Activated CD4-positive, alpha-beta T cell treated with anti-CD3 and anti-CD28 coated beads, Interleukin-2, amount 50 U/mL, for 4 hours (primary cell): ENCODE measurements at regions not wholly inside any gene's neighbourhood (a gene's known extent, or its start where the extent isn't known, plus 50 kb on each side); places are given as distances from the start of the nearest gene placed in this dataset.

Experiments used
- DNase-seq, 2 experiments: peaks; one replicate each; pipeline ENCODE4 v3.0.0-alpha.2; 2020

- no peak for DNase-seq
These were observed 552.2 kb upstream of the AMELY start for GRCh38 chrY:7463711-7464110.

DNA sequence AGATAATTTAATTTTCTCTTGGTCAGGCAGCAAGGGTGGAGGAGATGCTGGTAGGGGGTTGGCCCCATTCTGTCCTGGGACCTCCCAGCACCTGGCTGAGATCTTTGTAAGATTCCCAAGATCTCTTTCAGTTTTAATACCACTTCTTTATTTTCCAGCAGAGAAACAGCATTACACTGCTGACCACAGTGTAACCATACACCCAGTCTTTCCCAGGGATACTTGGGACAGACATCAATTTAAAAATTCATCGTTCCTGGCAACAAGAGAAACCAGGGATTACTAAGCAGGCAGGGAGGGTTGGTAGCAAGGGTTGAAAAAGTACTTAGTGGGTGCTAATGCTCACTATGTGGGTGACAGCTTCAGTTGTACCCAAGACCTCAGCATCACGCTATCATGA is 551.6 kb upstream of the AMELY start:
- no peak for DNase-seq

DNA sequence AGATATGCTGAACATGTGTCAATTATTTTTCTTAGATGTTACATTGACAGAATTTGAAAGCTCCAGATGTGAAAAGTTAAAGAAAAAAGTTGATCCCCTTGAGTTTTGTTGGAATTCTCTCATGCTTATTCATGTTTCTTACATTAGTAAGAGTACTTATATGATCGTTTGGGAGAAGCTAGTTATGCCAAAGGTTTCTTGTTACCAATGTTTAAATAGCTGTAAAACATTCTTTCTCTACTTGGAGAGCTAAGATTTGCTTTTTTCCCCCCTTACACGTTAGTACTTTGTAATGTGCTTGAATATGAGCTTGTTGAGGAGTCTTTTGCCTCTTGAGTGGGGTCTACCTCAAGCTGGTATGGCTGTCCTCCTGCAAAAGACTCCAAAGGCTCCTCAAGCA is 551.1 kb upstream of the AMELY start:
- no peak for DNase-seq

GRCh38 chrY:7461873-7462525 is 550.4 kb upstream of the AMELY start:
- no peak for DNase-seq

DNA sequence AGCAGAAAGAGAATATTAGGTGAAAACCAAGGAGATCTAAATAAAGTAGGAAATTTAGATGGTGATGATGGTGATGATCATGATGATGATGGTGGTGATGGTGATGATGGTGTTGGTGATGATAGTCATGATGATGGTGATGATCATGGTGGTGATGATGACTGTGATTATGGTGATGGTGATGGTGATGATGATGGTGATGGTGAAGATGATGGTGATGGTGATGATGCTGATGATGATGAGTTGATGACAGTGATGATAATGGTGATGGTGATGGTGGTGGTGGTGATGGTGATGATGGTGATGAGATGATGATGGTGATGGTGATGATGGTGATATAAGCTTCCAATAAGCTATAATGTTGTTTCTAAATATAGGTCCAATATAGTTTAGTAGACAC is 548.2 kb upstream of the AMELY start:
- no peak for DNase-seq

DNA sequence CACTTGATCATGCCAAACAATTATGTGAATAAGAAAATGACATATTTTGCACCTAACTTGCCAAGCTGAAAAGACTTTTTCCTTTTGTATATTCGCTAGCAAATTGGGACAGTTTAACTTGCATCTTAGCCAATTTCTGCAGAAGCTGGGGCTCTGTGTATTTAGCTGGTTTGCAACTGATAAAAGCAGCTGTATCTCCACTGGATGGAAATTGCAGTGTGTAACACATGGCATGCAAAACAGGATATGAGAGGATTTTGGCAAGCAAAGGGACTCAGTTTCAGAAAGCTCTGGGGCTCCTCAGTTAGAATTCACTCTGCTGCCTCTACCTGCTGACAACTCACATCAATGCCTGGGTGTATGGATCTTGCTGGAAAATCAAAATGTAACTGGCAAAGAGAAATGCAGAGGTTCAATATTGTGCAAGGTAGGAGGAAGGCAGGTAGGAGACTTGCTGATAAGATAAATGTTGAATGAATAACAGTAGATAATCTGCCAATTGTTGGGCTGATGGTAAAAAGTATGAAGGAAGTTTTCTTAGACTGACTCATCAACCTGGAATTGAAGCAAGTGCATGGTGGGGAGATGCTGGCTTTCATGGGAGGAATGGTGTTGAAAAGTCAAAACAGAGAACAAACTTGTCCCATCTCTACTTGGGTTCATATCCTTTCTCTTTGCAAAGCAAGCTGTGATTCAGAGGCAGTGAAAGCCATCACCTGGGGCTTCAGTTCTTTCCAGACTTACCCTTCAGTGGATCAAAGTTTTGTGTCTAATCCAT is 546.9 kb upstream of the AMELY start:
- no peak for DNase-seq

DNA sequence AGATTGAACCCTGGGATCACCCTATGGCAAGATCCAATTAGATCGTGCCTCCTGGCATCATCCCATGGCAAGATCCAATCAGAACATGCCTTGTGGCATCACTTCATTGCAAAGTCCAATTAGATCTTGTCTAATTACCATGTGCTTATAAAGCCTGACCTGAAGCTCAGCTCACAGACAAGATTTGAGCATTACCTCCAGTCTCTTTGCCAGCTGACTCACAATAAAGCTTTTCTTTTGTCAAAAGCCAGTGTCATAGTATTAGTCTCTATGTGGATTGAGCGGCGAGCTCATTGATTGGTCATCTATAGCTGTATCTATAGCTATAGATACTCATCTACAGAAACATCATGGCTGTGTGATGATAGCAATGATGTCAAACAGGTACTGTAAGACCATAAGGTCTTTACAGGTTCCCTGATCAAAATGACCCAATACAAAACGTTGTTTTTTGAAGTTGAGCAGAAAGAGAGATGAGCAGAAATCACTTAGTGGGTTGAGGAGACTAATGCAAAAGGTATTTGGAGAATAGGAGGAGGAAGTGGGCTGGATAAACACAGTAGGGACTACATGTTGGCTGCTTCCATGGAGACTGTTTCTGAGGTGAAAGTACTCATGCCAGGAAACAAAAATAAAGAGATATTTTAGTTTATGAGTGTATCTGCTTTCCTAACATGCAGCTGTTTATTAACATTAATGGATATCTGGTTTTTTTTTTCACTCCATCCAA is 545.9 kb upstream of the AMELY start:
- DNase-seq, result no peak

DNA sequence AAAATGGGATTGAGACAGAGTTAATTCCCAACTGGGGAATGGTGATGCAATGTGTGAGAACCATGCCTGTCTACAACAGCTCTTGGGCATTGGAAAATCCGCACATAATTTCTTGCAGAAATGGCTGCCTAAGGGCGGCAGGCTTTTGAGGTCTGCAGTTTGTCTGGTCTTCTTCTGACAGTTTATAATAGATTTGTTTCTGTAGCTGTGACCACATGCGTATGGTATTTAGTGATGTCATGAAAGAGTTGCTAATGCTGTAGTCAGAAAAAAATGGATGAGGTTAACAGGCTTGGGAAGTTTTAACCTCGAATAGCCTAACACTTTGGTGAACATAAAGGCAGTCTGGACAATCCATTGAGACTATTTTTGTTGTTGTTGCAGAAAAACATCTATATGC is 544.1 kb upstream of the AMELY start:
- no peak for DNase-seq

- no peak for DNase-seq
These were observed 541.8 kb upstream of the AMELY start for GRCh38 chrY:7453336-7453735.

DNA sequence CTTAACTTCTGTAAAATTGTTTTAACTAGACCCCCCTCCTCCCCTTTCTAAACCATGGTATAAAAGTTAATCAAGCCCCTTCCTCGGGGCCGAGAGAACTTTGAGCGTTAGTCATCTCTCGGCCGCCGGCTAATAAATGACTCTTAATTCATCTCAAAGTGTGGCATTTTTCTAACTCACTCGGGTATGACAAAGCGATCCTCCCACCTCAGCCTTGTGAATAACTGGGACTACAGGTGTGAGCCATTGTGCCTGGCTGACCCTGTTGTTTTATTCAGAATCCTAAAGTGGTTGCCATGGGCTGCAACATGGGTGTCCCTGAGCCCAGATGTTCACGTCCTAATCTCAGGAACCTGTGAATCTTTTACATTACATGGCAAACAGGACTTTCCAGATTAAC is 540.7 kb upstream of the AMELY start:
- DNase-seq, result no peak

GRCh38 chrY:7449860-7450259 is 538.3 kb upstream of the AMELY start:
- DNase-seq, result no peak

GRCh38 chrY:7448687-7449086 is 537.1 kb upstream of the AMELY start:
- DNase-seq, result no peak

DNA sequence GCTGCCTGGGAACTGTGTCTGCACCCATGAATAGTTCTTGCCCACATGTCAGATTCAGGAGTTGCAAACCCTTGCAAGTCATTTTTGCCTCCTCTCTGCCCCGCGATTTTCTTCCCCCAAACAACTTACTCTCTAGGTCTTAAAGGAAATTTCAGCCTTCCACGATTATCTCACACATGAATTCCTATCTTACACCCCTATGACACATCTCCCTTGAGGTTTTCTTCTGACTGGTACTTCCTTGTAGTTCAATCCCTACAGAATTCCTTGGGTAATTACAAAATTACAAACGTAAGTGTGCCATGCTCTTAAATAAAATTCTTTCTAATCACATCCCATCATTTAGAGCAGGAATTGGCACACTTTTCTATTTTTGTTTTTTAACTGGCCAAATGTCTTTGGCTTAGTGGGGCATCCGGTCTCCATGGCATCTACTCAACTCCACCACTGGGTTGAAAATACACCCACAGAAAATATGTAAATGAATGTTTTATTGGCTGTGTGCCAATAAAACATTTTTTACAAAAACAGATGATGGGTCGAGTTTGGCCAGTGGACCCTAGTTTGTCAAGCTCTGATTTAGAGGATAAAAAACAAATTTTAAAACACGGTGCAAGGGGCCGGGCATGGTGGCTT is 536.4 kb upstream of the AMELY start:
- DNase-seq, result no peak

DNA sequence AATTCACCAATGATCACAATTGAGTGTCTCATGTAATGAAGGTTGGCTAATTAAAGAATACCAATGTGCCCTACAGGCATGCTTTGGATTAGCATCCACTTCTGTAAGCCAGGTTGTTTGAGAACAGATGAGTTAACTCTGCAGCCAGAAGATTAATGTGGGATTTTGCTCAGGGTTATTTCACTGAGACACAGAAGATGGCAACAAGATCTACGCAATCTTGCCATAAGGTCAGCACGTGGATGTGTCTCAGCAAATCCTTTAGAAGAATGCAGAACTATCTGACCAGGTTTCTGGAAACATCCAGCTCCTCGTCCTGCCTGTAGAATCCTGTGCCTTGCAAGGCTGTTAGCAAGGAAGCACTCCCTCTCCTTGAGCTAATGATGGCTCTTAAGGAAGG is 532.6 kb upstream of the AMELY start:
- DNase-seq, result no peak

DNA sequence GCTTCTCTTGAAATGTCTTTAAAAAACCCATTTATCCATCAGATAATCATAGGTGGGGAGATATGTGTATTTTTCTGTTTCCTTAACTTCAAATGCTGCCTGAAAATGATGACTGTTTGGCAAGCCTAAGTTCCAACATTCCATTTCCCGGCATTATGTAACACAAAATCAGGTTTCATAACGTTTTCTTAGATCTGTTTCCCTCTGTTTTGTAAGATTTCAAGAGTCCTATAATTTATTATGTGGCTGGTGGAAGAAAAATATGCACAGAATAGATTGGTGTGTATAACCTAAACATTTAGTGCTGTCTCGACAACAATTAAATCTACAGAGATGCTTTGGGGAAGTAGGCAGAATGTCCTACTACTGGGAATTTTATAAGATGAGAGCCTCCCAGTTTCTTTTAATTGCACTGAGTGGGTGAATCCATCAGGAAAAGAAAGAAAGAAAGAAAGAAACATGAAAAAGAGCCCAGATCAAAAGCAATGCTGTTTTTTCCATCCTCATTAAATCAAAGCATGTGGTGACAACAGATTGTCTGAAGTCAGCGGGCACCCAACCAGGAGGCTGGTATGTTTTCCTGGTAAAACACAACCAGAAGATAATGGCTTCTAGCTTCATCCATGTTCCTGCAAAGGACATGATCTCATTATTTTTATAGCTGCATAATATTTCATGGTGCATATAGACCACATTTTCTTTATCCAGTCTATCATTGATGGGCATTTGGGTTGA is 529.4 kb upstream of the AMELY start:
- DNase-seq, result no peak

GRCh38 chrY:7437086-7437485 is 525.5 kb upstream of the AMELY start:
- no peak for DNase-seq

DNA sequence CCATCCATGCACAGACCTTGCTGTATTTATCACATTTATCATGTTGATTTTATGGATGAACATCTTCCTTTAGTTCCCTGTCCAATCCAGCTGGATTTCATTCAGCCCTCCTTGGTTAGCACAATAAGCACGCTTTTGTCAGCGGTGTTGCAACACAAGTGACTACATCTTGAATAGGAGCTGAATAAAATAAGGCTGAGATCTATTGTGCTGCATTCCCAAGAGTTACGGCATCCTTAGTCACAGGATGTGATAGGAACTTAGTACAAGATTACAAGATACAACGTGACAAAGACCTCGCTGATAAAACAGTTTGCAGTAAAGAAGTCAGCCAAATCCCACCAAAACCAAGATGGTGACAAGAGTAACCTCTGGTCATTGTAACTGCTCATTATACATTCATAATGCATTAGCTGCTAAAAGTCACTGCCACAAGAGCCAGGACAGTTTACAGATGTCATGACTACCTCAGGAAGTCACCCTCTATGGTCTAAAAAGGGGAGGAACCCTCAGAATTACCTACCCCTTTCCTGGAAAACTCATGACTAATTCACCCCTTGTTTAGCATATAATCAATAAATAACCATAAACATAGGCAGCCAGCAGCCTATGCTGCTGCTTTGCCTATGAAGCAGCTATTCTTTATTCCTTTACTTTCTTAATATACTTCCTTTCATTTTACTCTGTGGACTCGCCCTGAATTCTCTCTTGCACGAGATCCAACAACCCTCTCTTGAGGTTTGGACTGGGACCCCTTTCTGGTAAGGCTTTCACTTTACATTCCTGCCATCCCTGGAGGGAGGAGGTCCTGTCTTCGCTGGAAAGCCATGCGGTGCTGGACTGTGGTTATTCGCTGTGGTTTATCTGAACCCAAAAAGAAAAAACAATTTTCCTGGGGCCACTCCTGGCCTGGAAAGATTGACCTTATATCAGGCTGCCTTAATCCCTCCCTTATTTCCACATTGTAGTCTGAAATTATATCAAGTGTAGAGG is 522.6 kb upstream of the AMELY start:
- no peak for DNase-seq

DNA sequence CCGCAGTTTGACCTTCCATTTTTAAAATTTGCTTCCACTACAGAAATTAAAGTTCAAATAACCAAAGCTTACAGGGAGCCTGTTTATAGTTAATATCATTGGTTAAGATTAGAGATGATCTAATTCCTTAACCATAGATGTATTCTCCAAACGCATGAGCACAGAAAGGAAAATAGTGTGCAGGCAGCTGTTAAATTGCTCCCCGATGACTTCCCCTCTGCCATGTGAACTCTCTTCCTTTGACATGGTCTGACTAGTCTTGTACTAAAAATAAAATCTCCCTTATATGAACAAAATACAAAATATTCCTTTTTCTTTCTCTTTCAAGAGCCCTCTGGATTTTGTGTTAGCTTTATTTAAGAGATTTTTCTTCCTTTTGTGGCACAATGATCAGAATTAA is 507.6 kb upstream of the AMELY start:
- no peak for DNase-seq

DNA sequence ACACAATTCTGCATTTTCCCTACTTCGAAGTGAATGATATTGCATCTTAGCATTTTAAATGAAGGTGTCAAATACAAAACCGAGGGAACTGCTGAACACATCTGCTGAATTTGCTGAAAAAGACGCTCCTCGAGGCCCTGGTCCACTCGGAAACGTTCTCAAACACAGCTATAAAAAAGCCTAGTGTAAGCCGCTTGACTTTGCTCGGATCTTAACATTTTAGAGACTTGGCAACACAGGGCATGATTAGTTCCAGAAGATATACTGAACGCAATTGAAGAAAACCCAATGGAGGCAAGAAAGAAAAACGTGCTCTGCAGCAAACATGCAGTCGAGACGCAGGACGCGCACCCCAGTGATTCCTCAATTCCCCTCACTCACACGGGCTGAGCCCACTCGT is 506.4 kb upstream of the AMELY start:
- no peak for DNase-seq

DNA sequence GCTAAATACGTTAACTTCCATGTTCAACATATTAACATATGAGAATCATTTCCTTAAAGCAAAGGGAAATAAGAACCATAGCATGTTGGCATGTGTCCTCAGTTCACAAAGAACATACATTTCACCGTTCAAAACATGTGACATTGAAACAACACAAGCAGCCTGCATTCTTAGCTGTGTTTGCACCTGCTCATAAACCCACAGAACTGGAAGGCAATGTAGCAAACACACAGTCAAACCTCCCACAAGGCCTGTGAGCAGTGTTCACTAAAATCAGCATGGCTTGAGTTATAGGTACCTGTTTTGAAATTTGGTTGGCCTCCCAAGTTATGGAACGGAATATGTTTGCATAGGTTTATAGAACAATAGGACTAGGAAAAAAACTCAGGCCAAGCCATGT is 504.9 kb upstream of the AMELY start:
- DNase-seq, result no peak

- no peak for DNase-seq
These were observed 503.6 kb upstream of the AMELY start for GRCh38 chrY:7415157-7415633.

DNA sequence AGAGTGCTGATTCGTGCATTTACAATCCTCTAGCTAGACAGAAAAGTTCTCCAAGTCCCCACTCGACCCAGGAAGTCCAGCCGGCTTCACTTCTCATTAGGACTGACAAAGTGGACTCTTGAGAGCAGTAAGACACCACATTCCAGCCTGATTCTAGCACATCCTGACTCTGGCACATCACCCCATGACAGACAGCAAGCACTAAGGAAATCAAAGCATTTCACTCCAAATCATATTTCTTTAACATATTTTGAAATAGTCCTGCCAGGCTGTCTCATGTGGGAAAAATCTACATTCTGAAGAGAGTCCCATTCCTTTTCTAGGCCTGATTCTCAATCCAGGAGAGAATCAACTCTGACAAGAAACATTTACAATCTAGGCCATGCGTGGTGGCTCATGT is 478.5 kb upstream of the AMELY start:
- DNase-seq, result no peak
